ENCODE measurements at regions not wholly inside any gene's neighbourhood (a gene's known extent, or its start where the extent isn't known, plus 50 kb on each side); places are given as distances from the start of the nearest gene placed in this dataset.

DNA sequence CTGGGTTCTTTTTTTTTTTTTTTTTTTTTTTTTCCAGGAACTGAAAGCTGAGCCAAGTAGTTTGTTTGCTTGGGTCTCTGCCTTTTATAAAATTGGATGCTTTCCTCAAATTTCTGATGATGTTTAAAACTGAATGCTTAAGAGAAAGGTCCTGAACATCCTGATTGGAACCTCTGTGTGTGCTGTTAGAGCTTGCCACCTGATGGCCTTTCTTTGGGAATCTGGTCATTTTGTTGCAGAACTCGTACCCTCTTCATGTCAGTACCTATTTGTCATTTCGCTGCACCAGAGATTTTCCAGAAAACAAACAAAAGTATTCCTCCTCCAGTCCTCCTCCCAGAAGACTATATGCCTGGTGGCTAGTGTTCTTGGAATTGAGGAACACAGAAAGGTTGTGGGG, 81.2 kb upstream of the KLF12 start:
- no peak for TF ChIP-seq POLR2A (IDR thresholded peaks at IDR 0.05; ENCODE audit: low read depth, low read length)
- no peak for TF ChIP-seq POLR2AphosphoS5 (IDR thresholded peaks at IDR 0.05; ENCODE audit: low read depth, low read length)

All from GM12892 (cell line).